Stimulated activated CD4-positive, alpha-beta T cell treated with anti-CD3 and anti-CD28 coated beads, Interleukin-4, amount 100 ng/mL, for 1 hour (primary cell): ENCODE measurements at regions not wholly inside any gene's neighbourhood (a gene's known extent, or its start where the extent isn't known, plus 50 kb on each side); places are given as distances from the start of the nearest gene placed in this dataset.
"Not testable (repeated sequence)": the region's sequence is repeated elsewhere in the genome, so short reads cannot be mapped to it uniquely, and the experiment has no call there.

ENCODE experiments used
- DNase-seq: peaks from one replicate; pipeline ENCODE4 v3.0.0-alpha.2; 2020

DNA sequence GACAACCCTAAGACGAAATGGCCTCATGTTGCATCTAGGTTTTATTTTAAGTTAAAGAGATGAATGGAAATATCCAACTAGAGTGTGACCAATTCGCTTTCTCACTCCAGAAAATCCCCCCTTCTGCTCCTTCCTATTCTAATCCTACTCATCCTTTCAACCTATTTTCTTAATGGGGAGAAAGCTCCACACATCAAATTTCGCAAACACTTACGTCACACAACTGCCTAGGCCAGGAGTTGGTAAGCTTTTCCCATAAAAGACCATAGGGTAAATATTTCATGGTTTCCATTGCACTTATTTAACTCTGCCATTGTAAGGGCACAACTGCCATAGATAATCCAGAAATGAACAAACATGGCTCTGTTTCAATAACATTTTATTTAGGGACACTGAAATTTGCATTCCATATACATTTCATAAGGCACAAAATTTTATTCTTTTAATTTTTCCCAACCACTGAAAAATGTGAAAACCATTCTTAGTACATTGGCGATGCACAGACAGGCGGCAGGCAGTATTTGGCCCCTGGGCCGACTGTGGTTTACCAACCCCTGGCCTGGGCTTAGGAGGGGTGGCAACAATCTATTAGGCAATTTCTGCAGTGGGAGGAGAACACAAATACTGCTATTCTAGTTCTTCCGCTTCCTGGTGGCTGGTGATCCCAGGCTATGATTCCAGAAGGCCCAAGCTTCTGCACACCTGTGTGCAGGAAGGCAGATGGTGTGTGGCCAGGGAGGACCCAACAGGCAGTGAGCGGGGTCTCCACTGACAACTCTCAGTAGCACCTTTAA, 67.2 kb upstream of the FOXN3 start:
- no peak for DNase-seq

DNA sequence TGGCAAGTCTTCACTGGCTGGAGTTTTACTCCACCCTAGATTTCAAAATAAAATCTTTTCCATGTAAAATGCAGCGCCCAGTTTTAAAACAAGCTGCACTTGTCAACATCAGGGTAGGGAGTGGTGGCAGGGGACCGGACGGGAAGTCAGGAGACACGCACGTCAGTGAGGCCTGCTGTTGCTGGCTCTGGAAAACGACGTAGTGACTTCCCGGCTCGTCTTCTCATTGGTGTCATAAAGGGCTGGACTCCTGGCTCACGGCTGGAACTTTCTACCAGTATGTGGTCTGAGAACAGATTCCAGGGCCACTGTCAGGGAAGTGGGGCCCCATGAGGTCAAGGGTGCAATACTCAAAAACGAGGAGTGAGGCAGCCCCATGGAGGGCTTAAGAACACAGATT, 64.2 kb upstream of the FOXN3 start:
- no peak for DNase-seq

DNA sequence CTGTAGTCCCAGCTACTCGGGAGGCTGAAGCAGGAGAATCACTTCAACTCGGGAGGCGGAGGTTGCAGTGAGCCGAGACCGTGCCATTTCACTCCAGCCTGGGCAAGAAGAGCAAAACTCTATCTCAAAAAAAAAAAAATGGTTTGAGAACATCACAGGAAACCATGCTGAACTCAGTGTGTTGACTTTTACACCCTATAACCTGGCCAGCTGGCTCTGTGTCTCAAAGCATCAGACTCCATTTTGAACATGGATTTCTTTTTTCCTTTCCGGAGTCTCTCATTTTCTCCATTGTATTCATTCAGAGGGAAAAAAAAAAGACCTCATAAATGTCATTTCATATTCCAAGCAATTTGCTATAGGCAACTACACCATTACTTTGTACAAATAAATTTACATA, 63.2 kb upstream of the FOXN3 start:
- no peak for DNase-seq

DNA sequence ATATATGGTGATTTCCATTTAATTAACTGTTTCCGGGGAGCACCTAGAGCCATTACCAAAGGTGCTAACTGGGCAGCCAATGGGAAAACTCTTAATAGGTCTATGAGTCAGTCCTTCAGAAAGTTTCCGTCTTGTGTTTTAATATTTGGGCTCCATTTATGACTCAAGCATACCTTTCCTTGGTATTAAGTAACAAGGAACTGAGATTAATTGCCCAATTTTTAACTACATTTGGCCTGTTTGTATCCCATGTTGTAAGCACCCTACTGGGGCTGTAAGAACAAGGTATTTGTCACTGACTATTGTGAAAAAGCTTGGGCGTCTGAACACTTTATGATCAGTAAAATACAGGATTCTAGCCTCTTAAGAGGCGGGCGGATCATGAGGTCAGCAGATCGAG, 62.8 kb upstream of the FOXN3 start:
- no peak for DNase-seq

DNA sequence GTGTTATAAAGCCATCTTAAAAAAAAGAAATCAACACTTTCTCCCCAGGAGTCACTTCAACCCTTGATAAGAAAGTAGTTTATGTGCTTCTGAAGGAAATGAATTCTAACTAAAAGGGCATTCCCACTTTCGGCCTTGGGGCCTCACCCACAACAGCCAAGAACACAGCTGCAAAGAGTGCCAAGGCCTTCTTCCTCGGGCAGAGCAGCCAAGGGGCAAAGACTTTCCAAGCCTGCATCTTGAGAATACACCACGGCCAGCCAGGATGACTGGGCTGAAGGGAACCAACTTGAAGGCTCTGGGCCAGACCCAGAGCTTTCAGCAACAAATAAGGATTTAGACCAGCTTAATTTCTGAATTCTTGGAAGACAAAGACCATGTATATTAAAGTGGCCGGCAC, 60.4 kb upstream of the FOXN3 start:
- DNase-seq: no peak

DNA sequence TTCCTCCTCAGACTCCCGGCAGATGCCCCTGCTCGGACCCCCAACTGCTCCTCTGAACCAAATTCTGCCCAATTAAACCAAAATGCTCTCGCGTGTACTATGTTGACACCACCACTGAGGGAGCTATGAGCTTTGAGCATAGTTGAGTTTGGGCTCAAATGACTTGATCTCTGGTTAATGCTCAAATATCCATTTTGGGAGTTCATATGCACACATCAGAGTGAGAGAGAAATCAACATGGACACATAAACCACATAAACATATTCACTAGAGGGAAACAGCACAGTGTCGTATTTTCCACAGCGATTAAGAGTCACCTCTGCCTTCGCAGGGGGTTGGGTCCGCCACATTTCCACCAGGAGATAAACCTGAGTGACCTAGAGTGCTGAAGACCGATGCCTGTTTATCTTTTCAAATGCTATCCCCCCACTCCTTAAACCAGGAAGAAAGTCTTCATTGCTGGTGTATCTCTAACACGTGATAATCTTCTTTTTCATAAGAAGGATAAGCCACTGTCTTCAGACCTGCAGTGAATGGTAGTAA, 59.4 kb upstream of the FOXN3 start:
- DNase-seq: no peak

DNA sequence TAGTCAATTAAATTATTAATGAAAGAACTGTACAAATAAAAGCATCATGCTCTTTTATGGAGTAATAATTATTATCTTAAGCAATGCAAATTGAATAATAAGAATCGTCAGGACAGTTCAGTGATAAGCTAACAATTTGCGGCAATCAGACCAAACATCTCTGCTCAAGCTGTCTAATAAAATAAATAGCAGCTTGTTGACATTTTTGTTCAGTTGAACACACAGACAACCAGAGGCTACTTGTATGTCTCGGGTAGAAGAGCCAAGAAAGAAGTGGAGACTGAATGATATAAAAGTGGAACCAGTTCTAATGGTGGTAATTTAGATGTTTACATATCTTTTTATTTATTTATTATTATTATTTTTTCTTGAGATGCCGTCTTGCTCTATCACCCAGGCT, 57.4 kb upstream of the FOXN3 start:
- DNase-seq: no peak

DNA sequence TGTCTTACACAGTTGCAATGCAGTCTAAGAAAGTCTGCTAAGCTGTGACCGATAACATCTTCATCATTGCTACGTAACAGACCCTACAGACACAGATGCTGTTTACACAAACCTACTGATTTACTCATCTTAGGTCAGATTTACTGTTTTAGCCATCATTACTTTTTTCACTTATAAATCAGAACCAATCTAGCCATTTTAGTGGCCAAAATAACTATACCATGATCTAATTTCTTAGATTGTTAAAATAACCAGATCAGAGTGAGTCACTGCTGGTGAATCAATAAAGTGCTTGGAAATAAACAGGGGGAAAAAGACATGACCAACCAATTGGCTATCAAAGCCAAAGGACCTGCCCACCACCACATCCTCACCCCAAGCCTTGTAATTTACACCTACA, 57.0 kb upstream of the FOXN3 start:
- no peak for DNase-seq

DNA sequence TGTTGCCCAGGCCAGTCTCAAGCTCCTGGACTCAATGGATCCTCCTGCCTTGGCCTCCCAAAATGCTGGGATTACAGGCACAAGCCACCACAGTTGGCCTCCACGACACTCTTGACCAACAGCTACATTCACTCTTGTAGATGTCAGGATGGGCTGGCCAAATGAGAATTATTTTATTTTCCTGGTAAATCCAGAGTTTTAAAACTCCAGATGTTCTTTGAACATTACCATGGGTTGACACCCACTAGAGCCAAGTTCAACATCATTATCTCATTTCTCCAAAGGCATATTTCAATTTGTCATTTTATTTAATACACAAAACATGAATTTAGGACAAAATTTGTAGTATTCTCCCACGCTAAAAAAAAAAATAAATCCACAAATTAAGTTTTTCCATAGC, 56.5 kb upstream of the FOXN3 start:
- no peak for DNase-seq

DNA sequence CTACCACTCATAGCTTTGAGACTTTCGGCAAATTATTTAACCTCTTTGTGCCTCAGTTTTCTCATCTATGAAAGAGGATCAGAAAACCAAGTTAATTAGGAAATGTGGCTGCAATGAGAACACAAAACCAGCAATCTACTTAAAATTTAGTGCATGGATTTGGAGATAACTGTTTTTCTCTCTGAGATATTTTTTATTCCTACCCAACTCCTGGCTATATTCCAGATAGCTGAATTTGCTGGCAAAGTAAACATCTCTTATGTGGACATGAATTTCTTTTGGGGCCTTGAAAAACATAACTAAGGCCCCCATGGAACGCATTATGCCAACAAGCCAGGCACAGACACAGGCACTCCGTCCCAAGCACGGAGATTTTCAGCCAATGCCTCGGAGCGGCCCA, 53.4 kb upstream of the FOXN3 start:
- no peak for DNase-seq

DNA sequence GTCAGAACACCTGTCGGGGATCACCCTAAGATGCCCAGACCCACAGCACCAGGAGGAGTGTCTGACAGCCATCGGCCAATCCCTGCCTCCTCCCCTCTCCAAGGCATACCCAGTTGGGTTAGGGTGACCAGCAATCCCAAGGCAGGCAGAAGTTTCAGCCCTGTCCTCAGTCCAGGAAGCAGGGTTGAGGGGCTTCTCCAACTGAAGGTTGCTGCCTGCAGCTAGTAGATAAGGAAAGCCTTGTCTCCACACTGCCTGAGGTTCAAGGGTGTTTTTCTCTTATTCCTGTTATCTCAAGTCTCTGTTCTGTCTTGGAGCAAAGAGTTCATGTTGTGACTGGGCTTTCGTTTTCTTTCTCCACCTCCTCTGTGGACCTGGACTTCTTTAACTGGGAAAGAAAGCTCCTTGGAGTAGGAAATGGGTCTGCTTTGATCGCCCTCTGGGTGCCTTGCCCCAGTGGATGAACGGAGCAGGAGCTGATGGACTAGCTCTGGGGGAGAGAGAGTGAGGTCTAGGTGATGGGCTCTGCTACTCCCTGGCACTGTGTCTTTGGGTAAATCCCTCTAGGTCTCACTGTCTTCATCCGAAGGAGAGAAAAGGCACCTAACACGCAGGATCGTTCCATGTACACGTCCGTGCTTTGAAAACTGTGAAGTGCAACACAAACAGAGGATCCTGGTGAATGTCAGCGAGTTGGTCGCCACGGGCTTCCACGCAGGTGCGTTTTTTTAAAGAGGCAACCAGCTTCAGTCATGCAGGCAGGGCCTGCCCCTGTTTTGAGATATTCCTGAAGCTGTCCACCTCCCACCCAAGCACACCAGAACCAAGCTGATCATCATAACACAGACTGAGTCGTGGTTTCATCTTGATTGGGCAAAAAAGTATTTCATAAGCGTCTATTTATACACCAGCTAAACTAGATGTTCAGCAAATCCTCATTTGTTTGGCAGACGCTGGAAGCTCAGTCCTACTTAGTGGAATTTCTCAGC, 52.5 kb upstream of the FOXN3 start:
- no peak for DNase-seq

DNA sequence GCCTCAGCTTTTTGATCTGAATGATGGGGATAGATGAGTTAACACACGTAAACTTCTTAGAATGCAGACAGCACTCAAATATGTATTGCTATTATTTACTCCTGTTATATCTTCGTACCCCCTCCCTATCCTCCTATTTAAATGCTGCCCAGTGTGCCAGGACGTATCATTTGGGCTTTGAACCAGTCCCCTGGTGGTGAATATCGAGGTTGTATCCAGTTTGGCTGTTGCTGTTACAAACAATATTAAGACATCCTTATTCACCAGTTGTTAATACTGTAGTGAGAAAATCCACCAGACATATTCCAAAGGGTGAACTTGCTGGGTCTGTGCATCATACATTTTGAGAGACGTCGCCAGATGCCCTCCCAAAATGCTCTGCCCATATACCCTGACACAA, 51.5 kb upstream of the FOXN3 start:
- DNase-seq: no peak

DNA sequence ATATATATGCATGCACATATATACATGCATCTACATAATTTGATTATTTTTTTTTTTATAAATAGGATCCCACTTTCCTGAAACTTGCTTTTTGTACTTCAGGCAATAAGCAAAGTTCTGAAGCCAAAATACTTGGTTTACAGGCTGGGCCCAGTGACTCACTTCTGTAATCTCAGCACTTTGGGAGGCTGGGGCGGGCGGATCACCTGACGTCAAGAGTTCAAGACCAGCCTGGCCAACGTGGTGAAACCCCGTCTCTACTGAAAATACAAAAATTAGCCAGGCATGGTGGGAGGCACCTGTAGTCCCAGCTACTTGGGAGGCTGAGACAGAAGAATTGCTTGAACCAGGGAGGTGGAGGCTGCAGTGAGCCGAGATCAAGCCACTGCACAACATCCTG, 51.0 kb upstream of the FOXN3 start:
- not testable (repeated sequence) for DNase-seq

DNA sequence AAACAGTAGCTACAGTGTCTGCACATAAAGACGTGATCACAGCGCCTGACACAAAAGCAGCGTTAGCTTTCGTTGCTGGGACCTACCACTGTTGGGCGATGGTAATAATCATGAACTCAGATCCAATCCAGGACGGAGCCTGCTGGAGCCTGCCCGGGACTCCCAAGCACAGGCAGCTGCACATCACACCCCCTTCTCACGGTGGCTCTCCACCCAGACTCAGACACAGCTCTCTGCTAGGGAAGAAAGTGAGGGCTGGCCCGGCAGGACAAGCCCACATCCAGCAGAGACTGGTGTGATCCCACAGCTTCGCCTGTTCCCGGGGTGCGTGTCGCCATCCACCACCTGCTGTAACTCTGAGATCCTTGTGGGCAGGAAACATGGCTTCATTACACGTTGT, 49.9 kb upstream of the FOXN3 start:
- DNase-seq: no peak
